ENCODE measurements at regions not wholly inside any gene's neighbourhood (a gene's known extent, or its start where the extent isn't known, plus 50 kb on each side); places are given as distances from the start of the nearest gene placed in this dataset.

- no peaks in the 10 kb centered on the region for H3K4me1 ChIP-seq
- H3K9me3 ChIP-seq: peaks cover 8 to 12% of the 10 kb centered on the region in 2 donors
- intact Hi-C loops (cut with DNase I; ENCODE audit: low total_unique reads): no loop called here
- TF ChIP-seq POLR2AphosphoS5 (IDR thresholded peaks at IDR 0.05): no peak
- no peak for TF ChIP-seq POLR2A (IDR thresholded peaks at IDR 0.05)
- TF ChIP-seq CTCF (IDR thresholded peaks at IDR 0.05): no peak
- H3K27ac ChIP-seq: no peak overlapping the region
- no peaks in the 10 kb centered on the region for H3K36me3 ChIP-seq
- no peak for DNase-seq (ENCODE audit: low spot score in 2 of 2)
- H3K4me3 ChIP-seq: no peak overlapping the region
- no peaks in the 10 kb centered on the region for H3K27me3 ChIP-seq
Observed at GRCh38 chr13:40292536-40292935, 373.9 kb downstream of the FOXO1 start.

- TF ChIP-seq POLR2AphosphoS5 (IDR thresholded peaks at IDR 0.05): no peak
- no peak for TF ChIP-seq CTCF (IDR thresholded peaks at IDR 0.05)
- no peak for TF ChIP-seq POLR2A (IDR thresholded peaks at IDR 0.05)
- Histone ChIP-seq H3K27me3 (no peaks in the 10 kb centered on the region), H3K4me3 (no peak overlapping the region), H3K9me3 (peaks cover 4 to 6% of the 10 kb centered on the region in 2 donors), H3K4me1 (no peaks in the 10 kb centered on the region), H3K27ac (no peak overlapping the region), H3K36me3 (no peaks in the 10 kb centered on the region)
- no peak for DNase-seq (ENCODE audit: low spot score in 2 of 2)
- intact Hi-C loops (cut with DNase I; ENCODE audit: low total_unique reads): no loop called here
Observed at GRCh38 chr13:40302351-40302750, 364.1 kb downstream of the FOXO1 start.

GRCh38 chr13:40304391-40304790 is 362.1 kb downstream of the FOXO1 start:
- no peak overlapping the region for H3K27ac ChIP-seq
- H3K36me3 ChIP-seq: no peaks in the 10 kb centered on the region
- peaks cover 4 to 6% of the 10 kb centered on the region in 2 donors for H3K9me3 ChIP-seq
- no peak overlapping the region for H3K4me3 ChIP-seq
- intact Hi-C loops (cut with DNase I; ENCODE audit: low total_unique reads): no loop called here
- TF ChIP-seq POLR2A (IDR thresholded peaks at IDR 0.05) (no peak), CTCF (IDR thresholded peaks at IDR 0.05) (no peak), POLR2AphosphoS5 (IDR thresholded peaks at IDR 0.05) (no peak)
- no peaks in the 10 kb centered on the region for H3K4me1 ChIP-seq
- H3K27me3 ChIP-seq: no peaks in the 10 kb centered on the region
- DNase-seq (ENCODE audit: low spot score in 2 of 2): no peak

GRCh38 chr13:40306817-40307216 is 359.6 kb downstream of the FOXO1 start:
- Histone ChIP-seq H3K4me3 (no peak overlapping the region), H3K9me3 (peaks cover 4 to 6% of the 10 kb centered on the region in 2 donors), H3K27me3 (no peaks in the 10 kb centered on the region), H3K4me1 (no peaks in the 10 kb centered on the region), H3K27ac (no peak overlapping the region), H3K36me3 (no peaks in the 10 kb centered on the region)
- DNase-seq (ENCODE audit: low spot score in 2 of 2): no peak
- intact Hi-C loops (cut with DNase I; ENCODE audit: low total_unique reads): no loop called here
- no peak for TF ChIP-seq POLR2A (IDR thresholded peaks at IDR 0.05)
- TF ChIP-seq CTCF (IDR thresholded peaks at IDR 0.05): no peak
- no peak for TF ChIP-seq POLR2AphosphoS5 (IDR thresholded peaks at IDR 0.05)

GRCh38 chr13:40309881-40310280 is 356.6 kb downstream of the FOXO1 start:
- no peak for TF ChIP-seq POLR2A (IDR thresholded peaks at IDR 0.05)
- no peak for TF ChIP-seq CTCF (IDR thresholded peaks at IDR 0.05)
- no peak for TF ChIP-seq POLR2AphosphoS5 (IDR thresholded peaks at IDR 0.05)
- DNase-seq (ENCODE audit: low spot score in 2 of 2): no peak
- intact Hi-C loops (cut with DNase I; ENCODE audit: low total_unique reads): no loop called here
- H3K4me1 ChIP-seq: no peaks in the 10 kb centered on the region
- no peak overlapping the region for H3K27ac ChIP-seq
- H3K9me3 ChIP-seq: peaks cover 0 to 6% of the 10 kb centered on the region in 2 donors
- no peak overlapping the region for H3K4me3 ChIP-seq
- no peaks in the 10 kb centered on the region for H3K36me3 ChIP-seq
- no peaks in the 10 kb centered on the region for H3K27me3 ChIP-seq

Measured in breast epithelium (tissue), 4 donors.